ENCODE measurements at regions not wholly inside any gene's neighbourhood (a gene's known extent, or its start where the extent isn't known, plus 50 kb on each side); places are given as distances from the start of the nearest gene placed in this dataset.
"Not testable (repeated sequence)": the region's sequence is repeated elsewhere in the genome, so short reads cannot be mapped to it uniquely, and the experiment has no call there.

DNA sequence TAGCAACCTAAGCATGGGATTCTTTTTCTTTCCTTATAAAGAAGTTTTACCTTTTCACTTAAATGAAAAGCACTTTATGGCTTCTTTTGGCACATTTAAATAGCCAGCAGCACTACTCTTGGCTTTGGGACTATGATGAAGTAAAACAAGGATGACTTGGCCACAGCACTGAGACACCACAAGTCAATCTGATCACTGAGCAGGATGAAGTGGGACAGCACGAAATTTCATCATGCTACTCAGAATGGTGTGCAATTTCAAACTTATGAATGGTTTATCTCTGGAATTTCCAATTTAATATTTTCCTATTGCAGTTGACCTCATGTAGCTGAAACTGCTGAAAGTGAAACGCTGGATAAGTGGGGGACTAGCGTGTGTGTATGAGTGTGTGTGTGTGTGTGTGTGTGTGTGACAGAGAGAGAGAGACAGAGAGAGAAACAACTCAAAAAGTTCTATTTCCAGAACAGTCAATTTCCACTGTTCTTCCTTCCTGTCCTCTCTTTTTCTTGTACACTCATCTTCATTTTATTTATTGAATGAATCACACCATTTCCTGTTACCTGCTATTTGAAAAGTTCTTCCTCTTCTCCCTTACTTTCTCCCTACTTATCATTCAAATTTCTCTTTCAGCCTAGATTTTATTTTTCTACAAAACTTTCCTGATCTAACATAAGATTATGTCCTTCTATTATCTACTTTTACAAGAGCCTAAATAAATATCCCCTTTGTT is 414.2 kb upstream of the MIR17HG start:
- Mint-ChIP-seq H3K9me3 (peaks cover 6 to 31% (median 17%) of the 10 kb centered on the region in 6 donors), H3K4me1 (no peaks in the 10 kb centered on the region), H3K27ac (no peak overlapping the region), H3K36me3 (peaks cover 0 to 6% (median 0%) of the 10 kb centered on the region in 3 donors), H3K4me3 (no peak overlapping the region), H3K27me3 (ENCODE audit: low read depth in 3 of 3) (peaks cover 0 to 2% (median 0%) of the 10 kb centered on the region in 3 donors)
- DNase-seq, result no peak

DNA sequence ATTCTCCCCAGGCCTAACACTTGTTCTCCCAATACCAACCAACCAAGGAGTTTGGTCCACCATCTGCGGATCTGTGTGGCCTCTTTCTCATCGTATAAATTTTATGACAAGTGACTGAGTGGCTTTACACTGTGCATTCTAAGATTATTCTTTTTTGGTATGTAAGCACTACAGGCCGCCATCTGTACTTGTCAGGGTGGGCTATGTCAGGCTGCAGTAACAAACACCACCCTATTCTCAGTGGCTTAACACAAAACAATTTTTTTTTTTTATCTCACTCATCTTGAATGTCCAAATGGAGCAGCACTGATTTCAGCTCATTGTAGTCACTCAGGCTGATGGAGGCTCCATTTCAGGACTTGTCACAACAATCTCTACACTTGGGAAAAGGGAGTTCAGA is 412.7 kb upstream of the MIR17HG start:
- DNase-seq, result no peak
- Mint-ChIP-seq H3K27ac (no peak overlapping the region), H3K36me3 (peaks cover 0 to 2% (median 0%) of the 10 kb centered on the region in 3 donors), H3K4me1 (no peaks in the 10 kb centered on the region), H3K9me3 (peaks cover 3 to 26% (median 10%) of the 10 kb centered on the region in 6 donors), H3K27me3 (ENCODE audit: low read depth in 3 of 3) (no peaks in the 10 kb centered on the region), H3K4me3 (no peak overlapping the region)

DNA sequence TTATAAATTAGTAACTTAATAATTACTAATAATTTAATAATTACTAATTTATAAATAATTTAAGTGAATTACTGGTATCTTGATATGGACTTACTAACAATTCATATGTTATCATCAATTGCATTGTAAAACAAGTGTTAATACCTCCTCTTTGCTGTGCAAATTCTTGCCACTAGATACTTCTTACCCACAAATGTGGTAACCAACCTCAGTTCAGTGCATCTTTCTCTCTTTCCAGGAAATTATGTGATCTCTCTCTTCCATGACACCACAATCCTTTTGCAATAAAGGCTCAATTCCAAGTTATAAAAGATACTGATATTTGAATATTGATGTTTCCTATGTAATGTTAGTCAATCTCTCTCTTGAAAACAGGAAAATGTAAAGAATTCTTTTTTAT is 408.6 kb upstream of the MIR17HG start:
- H3K9me3 Mint-ChIP-seq, result peaks cover 8 to 19% (median 11%) of the 10 kb centered on the region in 6 donors
- H3K27ac Mint-ChIP-seq, result no peak overlapping the region
- no peaks in the 10 kb centered on the region for H3K4me1 Mint-ChIP-seq
- no peak for DNase-seq
- H3K36me3 Mint-ChIP-seq, result no peaks in the 10 kb centered on the region
- H3K4me3 Mint-ChIP-seq, result no peak overlapping the region
- H3K27me3 Mint-ChIP-seq (ENCODE audit: low read depth in 3 of 3), result peaks cover 0 to 2% (median 0%) of the 10 kb centered on the region in 3 donors

DNA sequence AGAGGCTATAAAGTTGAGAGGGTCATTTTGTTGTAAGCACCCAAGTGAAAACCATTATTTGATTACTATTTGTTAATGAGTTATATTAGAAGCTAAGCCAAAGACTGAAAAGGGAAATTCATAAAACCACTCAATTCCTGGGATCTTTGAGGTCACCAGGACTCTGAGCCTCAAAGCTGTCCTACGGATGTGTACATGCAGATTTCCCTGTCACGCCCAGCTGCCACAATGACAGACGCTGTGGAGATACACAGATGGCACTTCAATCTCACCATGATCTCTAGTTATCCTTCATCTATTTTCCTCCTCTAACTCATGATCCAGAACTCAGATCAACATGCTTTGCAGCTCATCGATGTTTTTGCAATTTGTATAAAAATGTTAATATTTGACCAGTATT is 403.5 kb upstream of the MIR17HG start:
- DNase-seq, result no peak
- Mint-ChIP-seq H3K9me3 (peaks cover 4 to 12% (median 8%) of the 10 kb centered on the region in 6 donors), H3K27ac (no peak overlapping the region), H3K36me3 (no peaks in the 10 kb centered on the region), H3K4me3 (no peak overlapping the region), H3K4me1 (no peaks in the 10 kb centered on the region), H3K27me3 (ENCODE audit: low read depth in 3 of 3) (peaks cover 0 to 2% (median 0%) of the 10 kb centered on the region in 3 donors)

DNA sequence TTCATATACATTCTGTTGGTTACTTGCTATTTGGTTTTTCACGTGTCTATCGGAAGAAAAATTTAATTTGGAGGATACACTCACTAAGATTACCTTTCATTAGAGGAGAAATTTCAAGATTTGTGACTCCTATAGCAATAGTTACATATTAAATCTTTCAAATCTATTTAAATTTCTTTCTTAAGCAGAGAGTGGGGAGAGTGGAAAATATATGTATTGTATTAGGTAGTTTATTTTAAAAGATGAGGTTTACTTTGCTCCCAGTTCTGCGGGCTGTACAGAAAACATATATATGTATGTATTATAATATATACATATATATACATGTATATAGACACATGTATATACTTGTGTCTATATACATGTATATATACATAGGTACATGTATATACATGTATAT is 402.3 kb upstream of the MIR17HG start:
- H3K27ac Mint-ChIP-seq; H3K36me3 Mint-ChIP-seq; H3K4me3 Mint-ChIP-seq; H3K27me3 Mint-ChIP-seq (ENCODE audit: low read depth in 3 of 3); DNase-seq; H3K4me1 Mint-ChIP-seq: not testable (repeated sequence)
- peaks cover 4 to 16% (median 10%) of the 10 kb centered on the region in 6 donors for H3K9me3 Mint-ChIP-seq

DNA sequence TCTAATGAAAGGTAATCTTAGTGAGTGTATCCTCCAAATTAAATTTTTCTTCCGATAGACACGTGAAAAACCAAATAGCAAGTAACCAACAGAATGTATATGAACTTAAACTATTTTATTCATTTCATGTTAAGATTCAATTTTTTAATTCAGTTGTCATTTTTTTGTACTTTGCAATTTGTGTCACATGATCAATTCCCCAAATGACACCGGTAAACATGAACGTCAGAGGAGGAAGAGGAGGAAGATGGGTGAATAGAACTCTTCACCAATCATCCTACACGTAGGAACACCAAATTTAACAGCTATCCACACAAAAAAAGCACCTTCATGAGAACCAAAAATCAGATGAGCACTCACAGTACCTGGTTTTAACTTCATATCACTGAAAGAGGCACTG is 401.4 kb upstream of the MIR17HG start:
- DNase-seq; H3K36me3 Mint-ChIP-seq; H3K27me3 Mint-ChIP-seq (ENCODE audit: low read depth in 3 of 3); H3K27ac Mint-ChIP-seq; H3K4me1 Mint-ChIP-seq; H3K4me3 Mint-ChIP-seq: not testable (repeated sequence)
- peaks cover 0 to 14% (median 6%) of the 10 kb centered on the region in 6 donors for H3K9me3 Mint-ChIP-seq

DNA sequence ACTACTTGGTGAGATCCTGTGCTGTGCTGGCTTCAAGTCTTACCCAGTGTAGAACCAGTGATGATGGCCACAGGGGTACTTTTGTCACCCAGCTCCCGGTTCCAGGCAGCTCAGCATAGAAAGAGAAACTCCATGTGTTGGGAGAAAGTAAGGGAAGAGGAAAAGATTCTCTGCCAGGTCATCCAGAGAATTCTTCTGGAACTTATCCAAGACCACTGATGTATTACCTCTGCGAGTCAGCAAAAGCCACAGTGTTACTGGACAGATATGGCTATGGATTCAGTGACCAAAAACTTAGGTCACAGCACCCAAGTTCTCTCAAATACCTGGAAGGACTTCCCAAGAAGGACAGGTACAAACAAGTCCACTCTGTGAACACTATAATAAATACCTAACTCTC is 399.5 kb upstream of the MIR17HG start:
- no peaks in the 10 kb centered on the region for H3K36me3 Mint-ChIP-seq
- H3K9me3 Mint-ChIP-seq, result peaks cover 0 to 17% (median 2%) of the 10 kb centered on the region in 6 donors
- no peak overlapping the region for H3K27ac Mint-ChIP-seq
- H3K4me3 Mint-ChIP-seq, result no peak overlapping the region
- DNase-seq, result no peak
- H3K27me3 Mint-ChIP-seq (ENCODE audit: low read depth in 3 of 3), result no peaks in the 10 kb centered on the region
- H3K4me1 Mint-ChIP-seq, result no peaks in the 10 kb centered on the region

DNA sequence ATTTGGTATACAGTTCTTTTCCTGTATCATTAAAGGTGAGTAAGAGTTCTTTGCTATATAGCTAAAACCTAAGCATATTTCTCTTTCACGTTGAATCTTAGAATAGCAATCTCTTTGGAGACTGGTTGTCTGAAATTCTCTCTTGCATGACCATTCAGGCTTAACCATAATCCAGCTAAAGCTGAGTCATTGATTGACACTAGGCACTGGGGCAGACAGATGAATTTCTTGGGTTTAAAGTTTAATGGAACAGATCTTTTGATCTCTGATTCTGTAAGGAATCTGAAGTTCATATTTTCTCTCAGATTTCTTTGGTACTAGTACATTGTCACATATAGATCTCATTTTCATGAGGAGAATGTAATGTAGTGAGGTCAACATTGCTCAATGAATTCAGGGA is 397.3 kb upstream of the MIR17HG start:
- no peak for DNase-seq
- Mint-ChIP-seq H3K9me3 (peaks cover 2 to 17% (median 4%) of the 10 kb centered on the region in 6 donors), H3K36me3 (no peaks in the 10 kb centered on the region), H3K4me3 (no peak overlapping the region), H3K27me3 (ENCODE audit: low read depth in 3 of 3) (no peaks in the 10 kb centered on the region), H3K27ac (no peak overlapping the region), H3K4me1 (no peaks in the 10 kb centered on the region)

DNA sequence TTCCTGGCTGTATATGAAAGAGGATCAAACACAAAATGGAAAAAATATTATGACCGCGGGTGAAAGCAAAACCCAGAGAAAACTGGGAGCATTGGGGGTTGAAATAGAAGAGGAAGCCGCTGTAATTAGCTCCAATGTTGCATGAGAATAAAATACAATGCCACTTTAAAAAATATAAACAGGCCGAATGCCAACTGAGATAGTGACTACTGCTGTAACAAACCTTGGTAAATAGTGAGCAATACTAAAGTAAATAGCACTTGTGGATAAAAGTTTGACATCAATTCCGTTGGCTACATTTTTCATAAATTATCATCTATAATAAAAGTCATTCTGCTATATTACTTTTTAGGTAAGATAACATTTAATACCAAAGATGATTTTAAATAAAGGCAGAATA is 395.8 kb upstream of the MIR17HG start:
- Mint-ChIP-seq H3K27ac (no peak overlapping the region), H3K4me3 (no peak overlapping the region), H3K27me3 (ENCODE audit: low read depth in 3 of 3) (no peaks in the 10 kb centered on the region), H3K9me3 (peaks cover 2 to 21% (median 8%) of the 10 kb centered on the region in 6 donors), H3K4me1 (no peaks in the 10 kb centered on the region), H3K36me3 (no peaks in the 10 kb centered on the region)
- DNase-seq, result no peak

DNA sequence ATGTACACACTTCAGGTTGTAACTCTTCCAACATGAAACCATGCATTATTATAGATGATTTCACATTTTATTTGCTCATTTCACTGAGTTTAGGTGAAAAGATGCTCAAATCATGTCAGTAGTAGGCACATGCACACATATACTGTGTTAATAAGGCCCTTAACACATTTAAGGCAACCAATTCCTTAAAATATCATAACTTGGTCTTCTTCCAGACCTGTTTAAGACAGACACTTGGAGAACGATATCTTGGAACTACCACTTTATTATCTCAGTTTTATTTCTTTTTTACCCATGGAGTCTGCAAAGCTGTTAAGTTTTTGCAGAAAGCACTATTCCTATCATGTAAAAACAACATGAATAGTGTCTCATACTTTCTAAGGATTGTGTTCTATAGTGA is 395.2 kb upstream of the MIR17HG start:
- no peak for DNase-seq
- no peaks in the 10 kb centered on the region for H3K27me3 Mint-ChIP-seq (ENCODE audit: low read depth in 3 of 3)
- peaks cover 0 to 21% (median 9%) of the 10 kb centered on the region in 6 donors for H3K9me3 Mint-ChIP-seq
- no peak overlapping the region for H3K4me3 Mint-ChIP-seq
- H3K36me3 Mint-ChIP-seq, result no peaks in the 10 kb centered on the region
- no peak overlapping the region for H3K27ac Mint-ChIP-seq
- no peaks in the 10 kb centered on the region for H3K4me1 Mint-ChIP-seq

DNA sequence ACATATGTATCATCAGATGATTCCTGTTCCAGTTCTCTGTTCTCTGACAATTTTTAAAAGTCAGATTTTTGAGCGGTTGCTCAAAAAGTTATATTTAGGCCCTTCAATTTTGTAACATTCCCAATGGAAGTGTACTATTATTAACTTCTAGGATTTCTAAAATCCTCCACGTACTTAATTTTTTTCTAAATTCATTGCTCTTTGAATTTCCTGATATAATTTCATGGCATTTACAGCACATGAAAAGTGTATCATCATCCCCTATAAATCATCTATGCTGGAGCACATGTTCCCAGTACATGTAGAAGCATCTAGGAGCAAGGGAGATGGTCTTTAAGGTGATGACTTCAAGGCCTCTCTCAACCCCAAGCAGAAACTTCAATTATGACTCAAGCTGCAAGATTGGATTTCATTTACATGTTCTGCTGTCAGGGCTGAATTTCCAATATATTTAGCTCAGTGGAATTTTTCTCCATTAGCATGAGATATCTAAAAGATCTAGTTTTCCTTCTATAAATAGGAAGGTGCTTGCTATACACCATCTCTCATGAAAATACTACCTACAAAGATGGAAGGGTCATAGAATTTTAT is 392.8 kb upstream of the MIR17HG start:
- Mint-ChIP-seq H3K36me3 (no peaks in the 10 kb centered on the region), H3K4me1 (no peaks in the 10 kb centered on the region), H3K4me3 (no peak overlapping the region), H3K9me3 (peaks cover 0 to 12% (median 9%) of the 10 kb centered on the region in 6 donors), H3K27ac (no peak overlapping the region), H3K27me3 (ENCODE audit: low read depth in 3 of 3) (no peaks in the 10 kb centered on the region)
- DNase-seq, result no peak

DNA sequence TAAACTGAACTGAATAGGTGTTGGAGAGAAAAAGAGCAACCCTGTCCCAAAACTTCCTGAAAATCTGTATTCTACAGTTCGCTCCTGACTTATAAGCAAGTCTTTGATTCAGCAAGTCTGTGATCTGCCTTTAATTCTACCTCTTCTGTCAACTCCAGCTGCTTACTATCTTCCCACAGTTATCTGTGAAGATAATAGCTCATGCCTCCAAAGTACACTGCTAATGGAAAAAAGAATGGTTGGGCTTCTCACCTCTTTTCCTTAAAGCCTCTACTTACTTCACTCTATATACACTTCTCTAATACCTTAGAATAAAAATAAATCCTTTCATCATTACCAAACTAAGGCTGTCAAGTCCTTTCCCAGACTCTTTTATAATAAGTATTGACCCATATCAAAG is 391.5 kb upstream of the MIR17HG start:
- H3K27me3 Mint-ChIP-seq (ENCODE audit: low read depth in 3 of 3), result no peaks in the 10 kb centered on the region
- peaks cover 0 to 12% (median 9%) of the 10 kb centered on the region in 6 donors for H3K9me3 Mint-ChIP-seq
- no peaks in the 10 kb centered on the region for H3K4me1 Mint-ChIP-seq
- H3K4me3 Mint-ChIP-seq, result no peak overlapping the region
- H3K27ac Mint-ChIP-seq, result no peak overlapping the region
- no peaks in the 10 kb centered on the region for H3K36me3 Mint-ChIP-seq
- no peak for DNase-seq

DNA sequence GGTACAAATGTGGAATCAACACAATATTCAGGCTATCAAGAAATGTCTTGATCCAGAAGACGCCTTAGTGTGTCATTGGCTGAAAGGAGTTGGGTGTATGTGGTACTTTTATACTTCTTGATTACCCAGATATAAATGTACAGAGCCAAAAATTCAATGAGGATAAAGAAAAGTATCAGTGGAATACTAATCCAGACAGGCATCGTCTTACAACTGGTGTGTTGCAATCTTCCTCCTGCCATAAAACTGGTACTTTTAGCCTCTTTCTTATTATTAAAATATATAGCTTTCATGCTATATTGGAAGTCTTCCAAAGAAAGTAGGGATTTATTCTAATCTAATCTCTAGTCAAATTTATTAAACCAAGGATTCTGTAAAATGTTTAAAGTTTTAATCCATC is 388.6 kb upstream of the MIR17HG start:
- Mint-ChIP-seq H3K27ac (no peak overlapping the region), H3K4me3 (no peak overlapping the region), H3K9me3 (peaks cover 4 to 21% (median 11%) of the 10 kb centered on the region in 6 donors), H3K36me3 (no peaks in the 10 kb centered on the region), H3K27me3 (ENCODE audit: low read depth in 3 of 3) (no peaks in the 10 kb centered on the region), H3K4me1 (no peaks in the 10 kb centered on the region)
- DNase-seq, result no peak

DNA sequence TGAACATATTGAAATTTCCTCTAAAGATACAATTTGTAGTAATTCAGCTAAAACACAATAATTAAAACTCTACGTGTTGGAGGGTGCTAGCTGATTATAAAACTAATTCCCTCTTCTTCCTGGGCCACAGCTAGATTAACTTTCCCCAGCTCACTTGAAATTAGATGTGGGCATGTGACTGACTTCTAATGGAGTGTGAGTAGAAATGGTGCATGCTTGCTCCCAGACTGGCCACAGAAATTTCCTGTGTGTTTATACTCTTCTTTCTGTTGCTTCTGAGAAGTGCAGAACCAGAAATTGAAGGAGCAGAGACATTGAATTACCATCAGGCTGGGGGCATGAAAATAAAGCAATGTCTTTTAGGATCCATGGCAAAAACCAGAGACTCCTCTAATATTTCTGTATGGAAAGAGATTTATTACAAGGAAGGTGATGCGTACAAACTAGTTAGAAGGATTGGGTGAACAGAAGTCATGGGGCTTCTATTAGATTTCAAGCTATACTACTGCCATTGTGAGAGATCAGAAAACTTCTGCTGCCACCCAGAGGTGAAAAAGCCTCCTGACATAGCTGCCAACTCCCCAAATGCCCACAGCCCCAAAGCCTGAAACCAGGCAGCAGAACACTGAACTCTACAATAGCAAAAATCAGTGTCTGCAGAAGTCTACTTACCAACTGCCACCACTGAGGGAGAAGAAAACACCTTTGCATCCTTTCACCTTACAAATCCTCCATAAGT is 379.2 kb upstream of the MIR17HG start:
- no peak for DNase-seq
- Mint-ChIP-seq H3K9me3 (peaks cover 2 to 31% (median 9%) of the 10 kb centered on the region in 6 donors), H3K4me3 (no peak overlapping the region), H3K27ac (no peak overlapping the region), H3K4me1 (no peaks in the 10 kb centered on the region), H3K27me3 (ENCODE audit: low read depth in 3 of 3) (no peaks in the 10 kb centered on the region), H3K36me3 (no peaks in the 10 kb centered on the region)

Data from immature natural killer cell (primary cell).